Loucy (cell line): ENCODE measurements at regions not wholly inside any gene's neighbourhood (a gene's known extent, or its start where the extent isn't known, plus 50 kb on each side); places are given as distances from the start of the nearest gene placed in this dataset.

Experiments
- H2AFZ ChIP-seq: fragments of 200-600 bp; sonication (generic); 2 replicates; pipeline ENCODE4 v1.6.0; 2016; ENCODE audit warnings: antibody characterized with exemption, mild to moderate bottlenecking, low read length, moderate library complexity
- H3F3A ChIP-seq: fragments of 200-600 bp; 2 replicates; pipeline ENCODE4 v1.6.0; 2016; ENCODE audit warnings: antibody characterized with exemption, low read depth, mild to moderate bottlenecking
- H3K27me3 ChIP-seq: fragments of 200-600 bp; sonication (generic); 2 replicates; pipeline ENCODE4 v1.6.1; 2014; ENCODE audit warnings: low read length, mild to moderate bottlenecking; ENCODE audit not compliant: insufficient read depth, poor library complexity, severe bottlenecking
- H3K36me3 ChIP-seq: fragments of 200-600 bp; sonication (generic); 2 replicates; pipeline ENCODE4 v1.6.1; 2016; ENCODE audit warnings: low read length; ENCODE audit not compliant: insufficient read depth
- H3K4me1 ChIP-seq: fragments of 200-600 bp; sonication (generic); 2 replicates; pipeline ENCODE4 v1.5.1; 2014; ENCODE audit warnings: low read length, mild to moderate bottlenecking; ENCODE audit not compliant: insufficient read depth, poor library complexity, severe bottlenecking
- H3K4me2 ChIP-seq: fragments of 200-600 bp; sonication (generic); 2 replicates; pipeline ENCODE4 v1.6.0; 2014; ENCODE audit warnings: antibody characterized with exemption, low read length, low read depth, mild to moderate bottlenecking; ENCODE audit not compliant: poor library complexity, severe bottlenecking
- H3K4me3 ChIP-seq: fragments of 200-600 bp; sonication (generic); 2 replicates; pipeline ENCODE4 v1.5.1; 2014; ENCODE audit warnings: low read length, mild to moderate bottlenecking, mixed read lengths; ENCODE audit not compliant: poor library complexity, severe bottlenecking
- H3K79me2 ChIP-seq: fragments of 200-600 bp; sonication (generic); 2 replicates; pipeline ENCODE4 v1.6.1; 2014; ENCODE audit warnings: low read length; ENCODE audit not compliant: insufficient read depth
- H3K9ac ChIP-seq: fragments of 200-600 bp; sonication (generic); 2 replicates; pipeline ENCODE4 v1.6.0; 2014; ENCODE audit warnings: mild to moderate bottlenecking, low read depth, low read length, moderate library complexity; ENCODE audit not compliant: poor library complexity, severe bottlenecking
- H3K9me2 ChIP-seq: fragments of 200-600 bp; sonication (generic); replicated peaks from 2 replicates; pipeline ENCODE4 v1.6.1; 2016; ENCODE audit warnings: low read depth, low read length, mixed read lengths
- H3K9me3 ChIP-seq: fragments of 200-600 bp; sonication (generic); 2 replicates; pipeline ENCODE4 v1.6.1; 2014; ENCODE audit warnings: mild to moderate bottlenecking, antibody characterized with exemption, low read length, low read depth; ENCODE audit not compliant: insufficient read depth
- H4K20me1 ChIP-seq: fragments of 200-600 bp; sonication (generic); 2 replicates; pipeline ENCODE4 v1.6.0; 2014; ENCODE audit warnings: antibody characterized with exemption, low read length, mild to moderate bottlenecking; ENCODE audit not compliant: insufficient read depth, poor library complexity, severe bottlenecking
- EZH2phosphoT487 ChIP-seq: fragments of 200-600 bp; IDR thresholded peaks from 2 replicates; pipeline ENCODE4 v1.6.1; 2018; ENCODE audit warnings: antibody characterized with exemption, mild to moderate bottlenecking, moderate library complexity, borderline replicate concordance
- TF ChIP-seq, protein P1 (sequence below): fragments of 200-600 bp; sonication (generic); conservative IDR thresholded peaks from 2 replicates; pipeline ENCODE4 v1.5.1; 2014; ENCODE audit warnings: mild to moderate bottlenecking, antibody characterized with exemption, low read length

DNA sequence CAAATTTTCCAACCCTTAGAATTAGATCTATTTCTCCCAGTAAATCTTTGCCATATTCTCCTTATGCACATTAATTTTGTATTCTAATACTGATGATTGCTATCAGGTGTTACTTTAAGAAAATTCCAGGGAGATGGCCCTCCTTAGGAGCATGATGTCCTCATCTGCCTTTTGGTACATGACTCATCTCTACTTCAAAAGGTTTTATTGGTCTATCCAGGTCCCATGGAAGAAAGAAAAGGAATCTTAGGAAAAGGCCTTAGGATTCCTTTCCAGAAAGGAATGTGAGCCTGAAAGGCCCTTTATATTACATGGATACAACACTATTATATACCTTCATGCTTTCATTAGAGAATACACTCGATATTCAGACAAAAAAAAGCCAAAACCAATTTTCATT is 968.2 kb downstream of the STIM2 start:
- Histone ChIP-seq H3F3A (no peaks in the 10 kb centered on the region), H4K20me1 (no peaks in the 10 kb centered on the region), H3K4me2 (no peak overlapping the region), H3K9ac (no peak overlapping the region), H3K9me3 (no peaks in the 10 kb centered on the region), H2AFZ (no peak overlapping the region), H3K9me2 (no peaks in the 10 kb centered on the region), H3K4me1 (no peaks in the 10 kb centered on the region), H3K27me3 (no peaks in the 10 kb centered on the region), H3K79me2 (no peaks in the 10 kb centered on the region), H3K4me3 (no peak overlapping the region), H3K36me3 (no peaks in the 10 kb centered on the region)
- no peak for TF ChIP-seq EZH2phosphoT487
- TF ChIP-seq, protein P1, sequence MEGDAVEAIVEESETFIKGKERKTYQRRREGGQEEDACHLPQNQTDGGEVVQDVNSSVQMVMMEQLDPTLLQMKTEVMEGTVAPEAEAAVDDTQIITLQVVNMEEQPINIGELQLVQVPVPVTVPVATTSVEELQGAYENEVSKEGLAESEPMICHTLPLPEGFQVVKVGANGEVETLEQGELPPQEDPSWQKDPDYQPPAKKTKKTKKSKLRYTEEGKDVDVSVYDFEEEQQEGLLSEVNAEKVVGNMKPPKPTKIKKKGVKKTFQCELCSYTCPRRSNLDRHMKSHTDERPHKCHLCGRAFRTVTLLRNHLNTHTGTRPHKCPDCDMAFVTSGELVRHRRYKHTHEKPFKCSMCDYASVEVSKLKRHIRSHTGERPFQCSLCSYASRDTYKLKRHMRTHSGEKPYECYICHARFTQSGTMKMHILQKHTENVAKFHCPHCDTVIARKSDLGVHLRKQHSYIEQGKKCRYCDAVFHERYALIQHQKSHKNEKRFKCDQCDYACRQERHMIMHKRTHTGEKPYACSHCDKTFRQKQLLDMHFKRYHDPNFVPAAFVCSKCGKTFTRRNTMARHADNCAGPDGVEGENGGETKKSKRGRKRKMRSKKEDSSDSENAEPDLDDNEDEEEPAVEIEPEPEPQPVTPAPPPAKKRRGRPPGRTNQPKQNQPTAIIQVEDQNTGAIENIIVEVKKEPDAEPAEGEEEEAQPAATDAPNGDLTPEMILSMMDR, result no peak

GRCh38 chr4:27830251-27830650 is 969.6 kb downstream of the STIM2 start:
- Histone ChIP-seq H3K36me3 (no peaks in the 10 kb centered on the region), H4K20me1 (no peaks in the 10 kb centered on the region), H3K27me3 (no peaks in the 10 kb centered on the region), H3F3A (no peaks in the 10 kb centered on the region), H3K9me3 (no peaks in the 10 kb centered on the region), H3K9me2 (no peaks in the 10 kb centered on the region), H3K4me2 (no peak overlapping the region), H3K79me2 (no peaks in the 10 kb centered on the region), H2AFZ (no peak overlapping the region), H3K4me3 (no peak overlapping the region), H3K4me1 (no peaks in the 10 kb centered on the region), H3K9ac (no peak overlapping the region)
- TF ChIP-seq, protein P1, result no peak
- no peak for TF ChIP-seq EZH2phosphoT487

GRCh38 chr4:27835851-27836250 is 975.2 kb downstream of the STIM2 start:
- H3K9me3 ChIP-seq, result no peaks in the 10 kb centered on the region
- no peak overlapping the region for H3K9ac ChIP-seq
- H3K4me1 ChIP-seq, result no peaks in the 10 kb centered on the region
- no peaks in the 10 kb centered on the region for H3K9me2 ChIP-seq
- H3K27me3 ChIP-seq, result no peaks in the 10 kb centered on the region
- H3K79me2 ChIP-seq, result no peaks in the 10 kb centered on the region
- no peaks in the 10 kb centered on the region for H3K36me3 ChIP-seq
- no peak overlapping the region for H2AFZ ChIP-seq
- H3F3A ChIP-seq, result no peaks in the 10 kb centered on the region
- H3K4me2 ChIP-seq, result no peak overlapping the region
- no peaks in the 10 kb centered on the region for H4K20me1 ChIP-seq
- H3K4me3 ChIP-seq, result no peak overlapping the region
- TF ChIP-seq EZH2phosphoT487, result no peak
- TF ChIP-seq, protein P1, result no peak
